CD4-positive, CD25-positive, alpha-beta regulatory T cell (primary cell): ENCODE measurements at regions not wholly inside any gene's neighbourhood (a gene's known extent, or its start where the extent isn't known, plus 50 kb on each side); places are given as distances from the start of the nearest gene placed in this dataset.
"Not testable (repeated sequence)": the region's sequence is repeated elsewhere in the genome, so short reads cannot be mapped to it uniquely, and the experiment has no call there.

Source experiments
- ATAC-seq, 2 donors: fragments of 150-1000 bp; cut with Tn5 transposase; one replicate each; pipeline ENCODE4 v1.10.0; 2021; ENCODE audit warnings: low read depth in 2 of 2, moderate number of reproducible peaks in 2 of 2, moderate library complexity in 1 of 2
- DNase-seq, 3 donors: peaks; one replicate each; pipeline versions ENCODE4 v3.0.0 to v3.0.0-alpha.2; 2012 to 2022; ENCODE audit warnings: mixed read lengths in 1 of 3
- H3K27ac ChIP-seq: one replicate; pipeline ENCODE4 v1.7.0; 2013; ENCODE audit warnings: mild to moderate bottlenecking, low read length; ENCODE audit not compliant: insufficient read depth, poor library complexity, severe bottlenecking
- H3K27me3 ChIP-seq: one replicate; pipeline ENCODE4 v1.7.0; 2013; ENCODE audit warnings: low read length; ENCODE audit not compliant: control insufficient read depth, insufficient read depth
- H3K36me3 ChIP-seq: one replicate; pipeline ENCODE4 v1.7.0; 2013; ENCODE audit warnings: mild to moderate bottlenecking, low read length, moderate library complexity; ENCODE audit not compliant: control insufficient read depth, insufficient read depth
- H3K4me1 ChIP-seq: 2 replicates; pipeline ENCODE4 v1.7.0; 2013; ENCODE audit warnings: mild to moderate bottlenecking, low read length; ENCODE audit not compliant: insufficient read depth, control insufficient read depth, poor library complexity, severe bottlenecking
- H3K4me3 ChIP-seq: one replicate; pipeline ENCODE4 v1.7.0; 2013; ENCODE audit warnings: low read depth, mild to moderate bottlenecking, low read length, moderate library complexity
- H3K9me3 ChIP-seq, 2 experiments: 1 replicate in 1 of 2; 2 replicates in 1 of 2; pipeline ENCODE4 v1.7.0; 2013; ENCODE audit warnings: low read length in 2 of 2, mild to moderate bottlenecking in 1 of 2, moderate library complexity in 1 of 2; ENCODE audit not compliant: control insufficient read depth in 2 of 2
- H3K27ac Mint-ChIP-seq, 3 donors: one replicate each; pipeline ENCODE4 v1.8.0; 2020 to 2022; ENCODE audit warnings: mild to moderate bottlenecking in 3 of 3, mixed read lengths in 3 of 3, moderate library complexity in 2 of 3
- H3K27me3 Mint-ChIP-seq: one replicate; pipeline ENCODE4 v1.8.0; 2022; ENCODE audit warnings: mild to moderate bottlenecking, mixed read lengths
- H3K36me3 Mint-ChIP-seq: one replicate; pipeline ENCODE4 v1.8.0; 2020; ENCODE audit warnings: mixed read lengths
- H3K4me1 Mint-ChIP-seq, 4 donors: one replicate each; pipeline ENCODE4 v1.8.0; 2020 to 2022; ENCODE audit warnings: mixed read lengths in 4 of 4, mild to moderate bottlenecking in 1 of 4
- H3K4me3 Mint-ChIP-seq, 4 donors: one replicate each; pipeline ENCODE4 v1.8.0; 2020 to 2022; ENCODE audit warnings: mild to moderate bottlenecking in 4 of 4, mixed read lengths in 4 of 4, moderate library complexity in 3 of 4
- H3K9me3 Mint-ChIP-seq, 7 donors: one replicate each; pipeline ENCODE4 v1.8.0; 2020 to 2022; ENCODE audit warnings: mixed read lengths in 7 of 7, mild to moderate bottlenecking in 3 of 7, moderate library complexity in 2 of 7

- no peaks in the 10 kb centered on the region for H3K36me3 ChIP-seq
- H3K4me3 ChIP-seq = no peak overlapping the region
- Mint-ChIP-seq H3K9me3 (peaks cover 0 to 2% (median 0%) of the 10 kb centered on the region in 7 donors), H3K27ac (no peak overlapping the region), H3K4me3 (no peak overlapping the region), H3K4me1 (no peaks in the 10 kb centered on the region), H3K36me3 (no peaks in the 10 kb centered on the region), H3K27me3 (no peaks in the 10 kb centered on the region)
- ATAC-seq = no peak
- H3K27me3 ChIP-seq = no peaks in the 10 kb centered on the region
- H3K27ac ChIP-seq = no peak overlapping the region
- no peaks in the 10 kb centered on the region for H3K9me3 ChIP-seq
- H3K4me1 ChIP-seq = no peaks in the 10 kb centered on the region
- DNase-seq = no peak
These were observed 262.2 kb downstream of the CCSER2 start for GRCh38 chr10:84590327-84591193.

- no peaks in the 10 kb centered on the region for H3K27me3 Mint-ChIP-seq
These were observed 265.1 kb downstream of the CCSER2 start for GRCh38 chr10:84593506-84593905.

GRCh38 chr10:84596585-84596984 lies 268.2 kb downstream of the CCSER2 start:
- H3K36me3 ChIP-seq = no peaks in the 10 kb centered on the region
- no peaks in the 10 kb centered on the region for H3K4me1 ChIP-seq
- H3K4me3 ChIP-seq = no peak overlapping the region
- no peaks in the 10 kb centered on the region for H3K9me3 ChIP-seq
- no peak for DNase-seq
- peaks cover 0 to 5% (median 0%) of the 10 kb centered on the region in 7 donors for H3K9me3 Mint-ChIP-seq
- H3K27ac ChIP-seq = no peak overlapping the region
- H3K4me3 Mint-ChIP-seq = no peak overlapping the region
- H3K36me3 Mint-ChIP-seq = no peaks in the 10 kb centered on the region
- no peak for ATAC-seq
- no peaks in the 10 kb centered on the region for H3K4me1 Mint-ChIP-seq
- H3K27me3 ChIP-seq = no peaks in the 10 kb centered on the region
- H3K27ac Mint-ChIP-seq = no peak overlapping the region
- H3K27me3 Mint-ChIP-seq = no peaks in the 10 kb centered on the region

More at GRCh38 chr10:84593506-84593905, 265.1 kb downstream of the CCSER2 start:
- ATAC-seq (no peak), DNase-seq (no peak)
- Mint-ChIP-seq H3K9me3 (peaks cover 0 to 4% (median 0%) of the 10 kb centered on the region in 7 donors), H3K36me3 (no peaks in the 10 kb centered on the region), H3K4me3 (no peak overlapping the region), H3K27ac (no peak overlapping the region), H3K4me1 (no peaks in the 10 kb centered on the region)
- H3K4me3 ChIP-seq = no peak overlapping the region
- H3K9me3 ChIP-seq = no peaks in the 10 kb centered on the region
- H3K27me3 ChIP-seq = no peaks in the 10 kb centered on the region
- H3K36me3 ChIP-seq = no peaks in the 10 kb centered on the region
- no peak overlapping the region for H3K27ac ChIP-seq
- no peaks in the 10 kb centered on the region for H3K4me1 ChIP-seq

- Histone ChIP-seq H3K4me1 (no peaks in the 10 kb centered on the region), H3K9me3 (no peaks in the 10 kb centered on the region), H3K4me3 (no peak overlapping the region), H3K27ac (no peak overlapping the region), H3K27me3 (no peaks in the 10 kb centered on the region), H3K36me3 (no peaks in the 10 kb centered on the region)
- DNase-seq = no peak
- ATAC-seq = no peak
- no peaks in the 10 kb centered on the region for H3K36me3 Mint-ChIP-seq
- no peaks in the 10 kb centered on the region for H3K4me1 Mint-ChIP-seq
- no peak overlapping the region for H3K4me3 Mint-ChIP-seq
- H3K9me3 Mint-ChIP-seq = peaks cover 0 to 5% (median 0%) of the 10 kb centered on the region in 7 donors
- no peak overlapping the region for H3K27ac Mint-ChIP-seq
- H3K27me3 Mint-ChIP-seq = no peaks in the 10 kb centered on the region
These were observed 270.9 kb downstream of the CCSER2 start for GRCh38 chr10:84599254-84599653.

GRCh38 chr10:84600947-84601346 lies 272.6 kb downstream of the CCSER2 start:
- H3K27ac ChIP-seq = no peak overlapping the region
- Mint-ChIP-seq H3K4me3 (no peak overlapping the region), H3K4me1 (no peaks in the 10 kb centered on the region), H3K36me3 (no peaks in the 10 kb centered on the region), H3K27me3 (peaks cover 5% of the 10 kb centered on the region), H3K27ac (no peak overlapping the region), H3K9me3 (peaks cover 0 to 5% (median 0%) of the 10 kb centered on the region in 7 donors)
- H3K4me3 ChIP-seq = no peak overlapping the region
- no peaks in the 10 kb centered on the region for H3K9me3 ChIP-seq
- no peaks in the 10 kb centered on the region for H3K4me1 ChIP-seq
- no peaks in the 10 kb centered on the region for H3K36me3 ChIP-seq
- H3K27me3 ChIP-seq = no peaks in the 10 kb centered on the region
- DNase-seq = no peak
- no peak for ATAC-seq

DNA sequence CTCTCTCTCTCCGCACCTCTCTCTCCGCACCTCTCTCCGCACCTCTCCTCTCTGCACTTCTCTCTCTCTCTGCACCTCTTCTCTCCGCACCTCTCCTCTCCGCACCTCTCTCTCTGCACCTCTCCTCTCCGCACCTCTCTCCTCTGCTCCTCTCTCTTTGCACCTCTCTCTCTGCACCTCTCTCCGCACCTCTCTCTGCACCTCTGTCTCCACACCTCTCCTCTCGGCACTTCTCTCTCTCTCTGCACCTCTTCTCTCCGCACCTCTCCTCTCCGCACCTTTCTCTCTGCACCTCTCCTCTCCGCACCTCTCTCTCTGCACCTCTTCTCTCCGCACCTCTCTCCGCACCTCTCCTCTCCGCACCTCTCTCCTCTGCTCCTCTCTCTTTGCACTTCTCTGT lies 274.2 kb downstream of the CCSER2 start:
- H3K4me3 Mint-ChIP-seq, DNase-seq, H3K4me3 ChIP-seq, H3K4me1 ChIP-seq, H3K27me3 ChIP-seq, H3K4me1 Mint-ChIP-seq, ATAC-seq, H3K36me3 Mint-ChIP-seq, H3K27ac Mint-ChIP-seq, H3K27ac ChIP-seq, H3K9me3 Mint-ChIP-seq, H3K9me3 ChIP-seq, H3K36me3 ChIP-seq: not testable (repeated sequence)
- H3K27me3 Mint-ChIP-seq = peaks cover 14% of the 10 kb centered on the region

DNA sequence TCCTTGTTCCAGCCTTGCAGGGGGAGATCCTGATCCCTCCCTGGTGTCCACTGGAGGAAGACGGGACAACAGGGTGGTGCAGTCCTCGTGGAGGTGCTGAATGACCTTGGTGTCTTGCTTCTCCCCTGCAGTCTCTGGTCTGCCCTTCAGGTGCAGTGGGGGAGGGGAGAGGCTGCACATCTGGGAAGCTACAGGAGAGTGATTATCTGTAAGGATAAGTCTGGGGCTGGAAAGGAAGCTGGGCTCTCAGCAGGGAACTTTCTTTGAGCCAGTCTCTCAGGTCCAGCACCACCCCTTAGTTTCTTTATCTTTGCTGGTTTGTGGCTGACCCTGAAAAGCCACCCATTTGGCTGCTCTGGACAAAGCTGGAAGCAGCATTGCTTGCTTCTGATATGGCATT lies 275.6 kb downstream of the CCSER2 start:
- H3K4me3 Mint-ChIP-seq = no peak overlapping the region
- ATAC-seq = no peak

GRCh38 chr10:84605802-84606201 lies 277.4 kb downstream of the CCSER2 start:
- DNase-seq (no peak), ATAC-seq (no peak)
- Histone ChIP-seq H3K27ac (no peak overlapping the region), H3K4me3 (no peak overlapping the region), H3K4me1 (no peaks in the 10 kb centered on the region), H3K9me3 (no peaks in the 10 kb centered on the region), H3K27me3 (no peaks in the 10 kb centered on the region), H3K36me3 (no peaks in the 10 kb centered on the region)
- Mint-ChIP-seq H3K9me3 (no peaks in the 10 kb centered on the region), H3K27me3 (peaks cover 18% of the 10 kb centered on the region), H3K36me3 (no peaks in the 10 kb centered on the region), H3K4me3 (no peak overlapping the region), H3K4me1 (no peaks in the 10 kb centered on the region), H3K27ac (no peak overlapping the region)

More for the DNA sequence above, 275.6 kb downstream of the CCSER2 start:
- H3K9me3 Mint-ChIP-seq = no peaks in the 10 kb centered on the region
- no peaks in the 10 kb centered on the region for H3K36me3 ChIP-seq
- H3K4me1 Mint-ChIP-seq = no peaks in the 10 kb centered on the region
- no peaks in the 10 kb centered on the region for H3K4me1 ChIP-seq
- peaks cover 14% of the 10 kb centered on the region for H3K27me3 Mint-ChIP-seq
- no peak for DNase-seq
- no peaks in the 10 kb centered on the region for H3K27me3 ChIP-seq
- H3K27ac Mint-ChIP-seq = no peak overlapping the region
- no peak overlapping the region for H3K27ac ChIP-seq
- no peaks in the 10 kb centered on the region for H3K36me3 Mint-ChIP-seq
- H3K9me3 ChIP-seq = no peaks in the 10 kb centered on the region
- no peak overlapping the region for H3K4me3 ChIP-seq
